Heart left ventricle (tissue), 16 donors: ENCODE measurements at regions not wholly inside any gene's neighbourhood (a gene's known extent, or its start where the extent isn't known, plus 50 kb on each side); places are given as distances from the start of the nearest gene placed in this dataset.
A peak's percentile ranks its signal among the peaks of the same experiment; 100 is the strongest.
"Not testable (repeated sequence)": the region's sequence is repeated elsewhere in the genome, so short reads cannot be mapped to it uniquely, and the experiment has no call there.

Source experiments
- ATAC-seq, 4 donors: fragments of 200-7000 bp; cut with Tn5 transposase; one replicate each; pipeline ENCODE4 v1.9.1; 2020 to 2022; ENCODE audit warnings: moderate library complexity in 4 of 4, mild to moderate bottlenecking in 3 of 4, moderate number of reproducible peaks in 1 of 4
- DNase-seq, 5 donors: peaks; one replicate each; pipeline ENCODE4 v3.0.0-alpha.2; 2020
- H3K27ac ChIP-seq, 12 donors: fragments of 200-600 bp; sonication (generic) in 4 of 12; one replicate each; pipeline versions ENCODE4 v1.5.0 to v1.8.0; 2016 to 2022; ENCODE audit warnings: mild to moderate bottlenecking in 2 of 12
- H3K27me3 ChIP-seq, 9 donors: fragments of 200-600 bp; sonication (generic) in 2 of 9; one replicate each; pipeline versions ENCODE4 v1.5.1 to v1.8.0; 2016 to 2022; ENCODE audit warnings: mild to moderate bottlenecking in 3 of 9
- H3K36me3 ChIP-seq, 9 donors: fragments of 200-600 bp; sonication (generic) in 2 of 9; one replicate each; pipeline versions ENCODE4 v1.5.0 to v1.8.0; 2018 to 2022; ENCODE audit warnings: mild to moderate bottlenecking in 2 of 9
- H3K4me1 ChIP-seq, 12 donors: fragments of 200-600 bp; sonication (generic) in 4 of 12; one replicate each; pipeline versions ENCODE4 v1.5.0 to v1.8.0; 2016 to 2022; ENCODE audit warnings: mild to moderate bottlenecking in 3 of 12
- H3K4me3 ChIP-seq, 12 donors: fragments of 200-600 bp; sonication (generic) in 4 of 12; one replicate each; pipeline versions ENCODE4 v1.5.0 to v1.8.0; 2017 to 2022; ENCODE audit warnings: mild to moderate bottlenecking in 9 of 12, moderate library complexity in 4 of 12
- H3K9me3 ChIP-seq, 12 donors: fragments of 200-600 bp; sonication (generic) in 4 of 12; one replicate each; pipeline versions ENCODE4 v1.5.0 to v1.8.0; 2016 to 2022; ENCODE audit warnings: mild to moderate bottlenecking in 1 of 12
- CTCF ChIP-seq, 12 donors: fragments of 200-600 bp; sonication (generic) in 4 of 12; IDR thresholded peaks; one replicate each; pipeline versions ENCODE4 v1.5.0 to v1.8.0; 2018 to 2022; ENCODE audit warnings: antibody characterized with exemption in 12 of 12, mild to moderate bottlenecking in 5 of 12
- POLR2A ChIP-seq, 2 donors: fragments of 450-650 bp; IDR thresholded peaks; one replicate each; pipeline ENCODE4 v1.6.1; 2017; ENCODE audit warnings: antibody characterized with exemption in 2 of 2, mild to moderate bottlenecking in 2 of 2, moderate library complexity in 2 of 2
- WGBS, 4 donors: extraction: QIAGEN DNeasy Blood & Tissue Kit in 2 of 4; methylation state at CpG; one replicate each; pipeline versions ENCODE4 v1.1.5 to v1.1.7; 2013 to 2018; 5-methylcytosine and 5-hydroxymethylcytosine counted together
- intact Hi-C, 10 donors: fragments of 100-400 bp; cut with DNase I; formaldehyde crosslinking; loops; one replicate each; pipeline versions ENCODE4 v1.11.1 to v1.14.2; 2022
- donor health status: ischemic (EF 13 %, LVEDD 7.1; RV severe dilation, severe dysfunction).
- donor health status: healthy with polysubstance abuse.
- donor health status: DM: no; HTN: yes; CAD: no.
- donor health status: DM: no; HTN: no; CAD: no.
- donor health status: ischemic (EF 25% LVEDD 6.9; RV normal size, moderate dysfunction).
- donor health status: ischemic (EF 25% LVEDD 5.7; RV mildly dilated, moderate dysfunction).
- donor health status: healthy.
- donor health status: DM: yes; HTN: yes; CAD: no.
- donor health status: ischemic (EF 35%, LVEDD 5.7; RV mildly dilated, moderate dysfunction).
- donor health status: nonischemic (EF 11% LVEDD 7.7; RV severe dilation, severe dysfunction).
- donor health status: DM: yes; HTN: yes; CAD: no.
- donor health status: PGD.
- donor health status: ischemic (EF 29% LVEDD 5.4; RV normal size, mild dysfunction).
- donor health status: nonischemic (EF 23%, LVEDD 6.1; RV moderate dilation, normal function).

GRCh38 chr1:208985231-208985630, 598.3 kb upstream of the CAMK1G start:
- ATAC-seq (peak; percentile 54 to 91 (median 71)), DNase-seq (peak in 2 of 5 donors; percentile 13 to 20)
- intact Hi-C loops = loop anchor here in 2 of 10 donors (5.0 kb wide), 1 partner anchor 43 kb away; no protein-coding TSS in a partner anchor
- 19 to 30% (median 24%) methylated on average over 1 of the region's 1 CpG for WGBS, 4 donors
- Histone ChIP-seq H3K27me3 (no peaks in the 10 kb centered on the region), H3K9me3 (no peaks in the 10 kb centered on the region), H3K4me3 (no peak overlapping the region), H3K36me3 (no peaks in the 10 kb centered on the region), H3K4me1 (peaks cover 0 to 24% (median 6%) of the 10 kb centered on the region in 12 donors), H3K27ac (peak overlapping the region in 10 of 12 donors; percentile 19 to 65 (median 43))
- no peak for TF ChIP-seq CTCF (IDR thresholded peaks at IDR 0.05)
- no peak for TF ChIP-seq POLR2A (IDR thresholded peaks at IDR 0.05)

- H3K9me3 ChIP-seq = peaks cover 0 to 8% (median 0%) of the 10 kb centered on the region in 12 donors
- H3K36me3 ChIP-seq = no peaks in the 10 kb centered on the region
- peak overlapping the region in 9 of 12 donors; percentile 26 to 50 (median 33) for H3K4me3 ChIP-seq
- TF ChIP-seq CTCF (IDR thresholded peaks at IDR 0.05) = no peak
- no peak for TF ChIP-seq POLR2A (IDR thresholded peaks at IDR 0.05)
- DNase-seq = peak in 2 of 5 donors; percentile 24 to 28
- intact Hi-C loops = loop anchor here in 2 of 10 donors (5.0 kb wide), 1 partner anchor 47 kb away; no protein-coding TSS in a partner anchor
- peak overlapping the region in 11 of 12 donors; percentile 20 to 75 (median 59) for H3K27ac ChIP-seq
- 11 to 18% (median 13%) methylated on average over 3 of the region's 3 CpGs for WGBS, 4 donors
- peaks cover 0 to 24% (median 6%) of the 10 kb centered on the region in 12 donors for H3K4me1 ChIP-seq
- peak; percentile 51 to 84 (median 60) for ATAC-seq
- H3K27me3 ChIP-seq = no peaks in the 10 kb centered on the region
Observed at GRCh38 chr1:208988811-208989222, 594.7 kb upstream of the CAMK1G start.

GRCh38 chr1:208990456-208990855, 593.1 kb upstream of the CAMK1G start:
- no peaks in the 10 kb centered on the region for H3K27me3 ChIP-seq
- ATAC-seq (no peak), DNase-seq (no peak)
- no peaks in the 10 kb centered on the region for H3K36me3 ChIP-seq
- TF ChIP-seq CTCF (IDR thresholded peaks at IDR 0.05) (no peak), POLR2A (IDR thresholded peaks at IDR 0.05) (no peak)
- WGBS, 4 donors = 82 to 88% (median 85%) methylated on average over 2 of the region's 2 CpGs
- H3K4me1 ChIP-seq = peaks cover 0 to 16% (median 5%) of the 10 kb centered on the region in 12 donors
- peaks cover 0 to 8% (median 0%) of the 10 kb centered on the region in 12 donors for H3K9me3 ChIP-seq
- H3K4me3 ChIP-seq = no peak overlapping the region
- intact Hi-C loops = no loop called here
- H3K27ac ChIP-seq = no peak overlapping the region

- not testable (repeated sequence) for H3K36me3 ChIP-seq, H3K9me3 ChIP-seq, H3K4me1 ChIP-seq, H3K27ac ChIP-seq, H3K4me3 ChIP-seq, DNase-seq, H3K27me3 ChIP-seq, ATAC-seq
- intact Hi-C loops = loop anchor here in 1 of 10 donors (5.0 kb wide), 1 partner anchor 585 kb away; no protein-coding TSS in a partner anchor
- WGBS, 4 donors = 61 to 70% (median 63%) methylated on average over 2 of the region's 2 CpGs
Observed at GRCh38 chr1:208997053-208997452, 586.5 kb upstream of the CAMK1G start.
